ENCODE measurements at regions not wholly inside any gene's neighbourhood (a gene's known extent, or its start where the extent isn't known, plus 50 kb on each side); places are given as distances from the start of the nearest gene placed in this dataset.
"Not testable (repeated sequence)": the region's sequence is repeated elsewhere in the genome, so short reads cannot be mapped to it uniquely, and the experiment has no call there.

- no peak for DNase-seq
Observed at GRCh38 chr16:13823501-13823900, 96.5 kb upstream of the ERCC4 start.

GRCh38 chr16:13829697-13830299 is 90.2 kb upstream of the ERCC4 start:
- no peak for DNase-seq

- DNase-seq, result no peak
Observed at GRCh38 chr16:13833515-13833914, 86.4 kb upstream of the ERCC4 start.

- DNase-seq, result no peak
Observed at GRCh38 chr16:13835387-13835786, 84.6 kb upstream of the ERCC4 start.

GRCh38 chr16:13835935-13836730 is 83.8 kb upstream of the ERCC4 start:
- DNase-seq, result no peak

GRCh38 chr16:13838401-13839190 is 81.4 kb upstream of the ERCC4 start:
- no peak for DNase-seq

GRCh38 chr16:13839577-13839976 is 80.4 kb upstream of the ERCC4 start:
- no peak for DNase-seq

GRCh38 chr16:13845232-13845631 is 74.7 kb upstream of the ERCC4 start:
- no peak for DNase-seq

- DNase-seq, result no peak
Observed at GRCh38 chr16:13848795-13849194, 71.2 kb upstream of the ERCC4 start.

GRCh38 chr16:13850173-13850572 is 69.8 kb upstream of the ERCC4 start:
- DNase-seq, result not testable (repeated sequence)

GRCh38 chr16:13852827-13853226 is 67.1 kb upstream of the ERCC4 start:
- no peak for DNase-seq

GRCh38 chr16:13856398-13856797 is 63.6 kb upstream of the ERCC4 start:
- no peak for DNase-seq

- DNase-seq, result no peak
Observed at GRCh38 chr16:13856811-13857511, 63.0 kb upstream of the ERCC4 start.

- no peak for DNase-seq
Observed at GRCh38 chr16:13858873-13859580, 60.9 kb upstream of the ERCC4 start.

- no peak for DNase-seq
Observed at GRCh38 chr16:13863075-13863765, 56.7 kb upstream of the ERCC4 start.

- DNase-seq, result no peak
Observed at GRCh38 chr16:13864689-13865088, 55.3 kb upstream of the ERCC4 start.

- no peak for DNase-seq
Observed at GRCh38 chr16:13866073-13866472, 53.9 kb upstream of the ERCC4 start.

All from NCI-H1048 (cell line).